NCI-H2171 treated with DMSO at 0.1 percent for 48 hours (cell line): ENCODE measurements at regions not wholly inside any gene's neighbourhood (a gene's known extent, or its start where the extent isn't known, plus 50 kb on each side); places are given as distances from the start of the nearest gene placed in this dataset.

ENCODE experiments used
- DNase-seq: peaks from one replicate; lab custom pipeline; 2025; lab: John Stamatoyannopoulos, UW

DNA sequence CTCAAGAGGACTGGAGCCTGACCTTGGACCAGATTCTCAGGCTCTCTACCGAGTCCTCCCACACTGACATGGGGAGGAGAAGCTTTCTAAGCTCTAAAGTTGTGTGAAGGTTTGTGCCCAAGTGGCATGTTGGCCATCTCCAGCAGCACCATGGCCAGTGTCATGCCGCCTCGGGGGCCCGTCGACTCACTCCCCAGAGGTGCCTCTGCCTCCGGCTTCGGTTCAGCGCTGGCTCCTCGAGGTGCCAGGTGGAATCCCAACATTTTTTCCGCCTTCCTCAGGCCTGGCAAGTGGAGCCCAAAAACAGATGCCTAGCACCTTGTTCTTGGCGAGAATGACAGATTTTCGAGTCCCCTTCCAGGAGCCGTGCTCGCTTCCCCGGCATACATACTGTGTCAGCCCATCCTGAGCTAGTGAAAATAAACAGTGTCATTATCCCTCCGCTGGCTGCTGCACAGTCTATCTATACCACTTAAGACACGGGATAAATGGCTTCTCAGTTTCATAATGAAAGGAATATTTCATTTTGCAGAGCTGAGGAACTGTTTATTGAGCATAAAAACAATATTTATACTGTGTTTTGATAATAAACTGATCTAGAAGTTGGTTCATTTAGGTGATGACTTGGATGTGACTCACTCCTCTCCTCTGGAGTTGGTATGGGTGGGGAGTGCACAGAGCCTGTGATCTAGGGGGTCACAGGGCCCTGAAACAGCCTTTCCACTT is 328.5 kb upstream of the TLE3 start:
- no peak for DNase-seq

DNA sequence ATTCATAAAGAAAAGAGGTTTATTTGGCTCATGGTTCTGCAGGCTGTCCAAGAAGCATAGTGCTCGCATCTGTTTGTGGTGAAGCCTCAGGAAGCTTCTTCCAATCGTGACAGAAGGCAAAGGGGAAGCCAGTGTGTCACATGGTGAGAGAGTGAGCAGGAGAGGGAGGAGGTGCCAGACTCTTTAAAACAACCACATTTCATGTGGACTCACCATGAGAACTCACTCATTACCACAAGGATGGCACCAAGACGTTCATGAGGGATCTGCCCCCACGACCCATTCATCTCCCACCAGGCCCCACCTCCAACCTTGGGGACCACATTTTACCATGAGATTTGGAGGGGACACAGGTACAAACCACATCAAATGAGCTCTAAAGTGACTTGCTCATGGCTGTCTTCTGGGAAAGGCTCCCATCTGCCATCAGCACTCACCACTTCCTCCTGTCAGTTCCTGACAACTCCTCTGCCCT is 327.3 kb upstream of the TLE3 start:
- DNase-seq: no peak

DNA sequence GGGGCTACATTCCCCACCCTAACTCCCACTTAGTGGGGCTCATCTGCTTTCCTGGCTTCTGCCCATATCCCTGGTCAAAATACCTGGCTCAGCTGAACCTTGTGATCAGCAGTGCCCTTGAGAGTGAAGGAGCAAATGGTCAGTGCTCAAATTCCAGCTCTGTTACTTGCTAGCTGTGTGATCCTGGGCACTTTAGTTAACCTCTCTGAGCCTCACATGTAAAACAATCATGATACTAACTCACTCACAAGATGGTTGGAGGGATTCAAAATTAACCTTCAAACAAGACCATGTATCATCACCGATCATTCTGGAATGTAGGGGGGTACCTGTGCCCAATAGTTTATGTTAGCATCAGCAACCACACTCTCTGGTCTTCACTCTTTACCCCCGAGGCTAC is 325.6 kb upstream of the TLE3 start:
- DNase-seq: no peak

DNA sequence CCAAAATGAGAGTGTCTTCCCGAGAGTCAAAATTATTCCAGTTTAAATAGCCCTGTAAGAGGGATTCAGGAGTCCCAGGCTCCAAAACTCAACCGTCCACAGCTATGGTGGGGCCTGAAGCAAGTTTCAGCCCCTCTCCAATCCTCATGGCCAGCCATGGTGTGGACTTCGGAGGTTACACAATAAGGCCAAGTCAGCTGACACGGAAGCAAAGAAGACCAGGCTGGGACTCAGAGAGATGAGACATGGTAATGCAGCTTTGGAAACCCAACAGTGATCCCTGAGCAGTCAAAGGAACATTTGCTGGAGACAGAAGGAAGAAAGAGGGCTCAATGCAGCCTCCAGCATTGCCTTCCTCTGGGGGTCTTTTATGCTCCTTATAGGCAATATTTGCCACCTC is 324.6 kb upstream of the TLE3 start:
- DNase-seq: no peak

DNA sequence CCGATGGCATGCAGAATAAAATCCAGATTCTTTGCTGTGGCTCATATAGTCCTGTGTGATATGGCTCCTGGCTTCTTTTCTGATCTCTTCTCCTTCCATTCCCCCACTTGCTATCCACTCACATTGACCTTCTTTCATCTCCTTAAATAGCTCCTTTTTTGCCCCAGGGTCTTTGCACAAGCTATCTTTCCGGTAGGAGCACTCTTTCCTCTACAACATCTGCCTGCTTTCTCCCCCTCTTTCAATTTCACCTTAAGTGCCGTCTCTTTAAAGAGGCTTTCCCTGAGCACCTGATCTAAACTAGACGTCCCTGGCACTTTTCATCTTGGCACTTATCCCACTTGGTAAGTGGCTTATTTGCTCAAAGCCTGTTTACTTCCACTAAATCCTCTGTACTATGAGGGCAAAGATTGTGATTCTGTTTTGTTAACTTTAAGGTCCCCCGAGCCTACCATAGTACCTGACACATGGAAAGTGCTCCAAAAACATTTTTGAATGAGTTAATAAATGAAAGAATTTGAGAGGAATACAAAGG is 323.3 kb upstream of the TLE3 start:
- peak; percentile 86 for DNase-seq

DNA sequence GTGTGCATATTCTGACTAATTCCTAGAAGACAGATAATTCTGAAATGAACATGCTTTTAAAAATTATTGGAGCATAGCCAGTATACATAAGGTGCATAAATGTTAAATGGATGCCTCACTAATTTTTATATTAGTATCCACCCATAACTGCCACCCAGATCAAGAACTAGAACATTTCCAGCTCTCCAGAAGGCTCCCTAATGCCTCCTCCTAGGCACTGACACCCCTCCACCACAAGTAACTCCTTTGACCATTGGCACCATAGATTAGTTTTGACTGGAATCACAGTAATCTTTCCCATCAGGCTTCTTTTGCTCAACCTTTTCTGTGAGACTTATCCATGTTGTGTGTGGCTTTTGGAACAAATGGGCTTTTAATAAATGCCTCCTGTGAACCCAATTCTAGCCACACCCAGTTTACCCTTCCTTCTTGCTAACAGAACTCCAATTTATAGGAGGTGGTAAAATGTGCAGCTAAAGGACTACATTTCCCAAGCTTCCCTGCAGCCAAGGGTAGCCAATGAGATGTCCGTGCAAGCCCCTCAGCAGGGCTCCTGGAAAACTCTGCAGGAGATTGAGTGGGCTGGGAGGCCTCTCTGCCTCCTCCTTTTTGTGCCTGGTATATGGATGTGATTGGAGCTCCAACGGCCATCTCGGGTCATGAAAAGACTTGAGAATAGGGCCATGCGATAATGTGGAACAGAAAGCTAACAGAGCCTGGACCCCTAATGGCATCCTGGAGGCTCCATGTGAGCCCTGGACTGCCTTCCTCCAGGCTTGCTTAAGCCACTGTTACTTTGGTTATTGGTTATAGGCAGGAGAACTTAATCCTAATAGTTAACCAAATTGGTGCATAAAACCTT is 322.6 kb upstream of the TLE3 start:
- DNase-seq: no peak

DNA sequence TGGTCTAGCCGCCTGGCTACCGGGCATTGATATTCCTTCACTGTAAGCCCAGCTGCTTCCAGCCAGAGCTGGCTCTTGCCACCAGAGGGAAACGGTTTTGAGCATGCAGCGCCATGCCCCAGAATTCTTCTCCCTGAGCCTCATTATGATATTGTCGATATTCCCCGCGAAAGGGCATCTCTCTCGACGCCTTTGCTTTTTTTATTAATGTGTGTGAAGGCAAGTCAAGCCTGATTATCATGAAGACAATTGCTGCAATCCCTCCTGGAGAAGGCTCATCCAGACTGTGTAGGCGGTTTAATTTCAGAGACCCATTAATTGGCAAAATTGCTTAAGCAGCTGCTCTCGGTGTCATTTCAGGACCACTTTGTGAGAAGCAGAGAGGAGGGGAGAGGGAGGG is 321.2 kb upstream of the TLE3 start:
- no peak for DNase-seq

DNA sequence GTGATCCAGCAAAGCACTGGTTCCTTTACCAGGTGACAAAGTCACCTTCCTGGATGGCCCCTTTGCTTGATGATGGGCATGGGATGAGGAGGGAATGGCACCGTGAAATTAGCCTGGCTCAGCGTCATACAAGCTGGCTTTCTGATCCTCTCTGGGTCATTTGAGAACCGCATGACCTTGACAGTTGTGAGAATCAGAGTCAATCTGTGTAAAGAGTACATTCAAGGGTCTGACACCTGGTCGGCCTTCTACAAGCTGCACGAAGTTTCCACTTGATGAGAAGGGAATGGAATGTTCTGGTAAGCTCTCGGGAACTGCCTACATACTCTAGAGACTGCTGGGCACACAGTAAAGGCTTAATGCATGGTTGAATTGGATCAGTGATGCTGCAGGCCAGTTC is 319.8 kb upstream of the TLE3 start:
- DNase-seq: peak; percentile 17

DNA sequence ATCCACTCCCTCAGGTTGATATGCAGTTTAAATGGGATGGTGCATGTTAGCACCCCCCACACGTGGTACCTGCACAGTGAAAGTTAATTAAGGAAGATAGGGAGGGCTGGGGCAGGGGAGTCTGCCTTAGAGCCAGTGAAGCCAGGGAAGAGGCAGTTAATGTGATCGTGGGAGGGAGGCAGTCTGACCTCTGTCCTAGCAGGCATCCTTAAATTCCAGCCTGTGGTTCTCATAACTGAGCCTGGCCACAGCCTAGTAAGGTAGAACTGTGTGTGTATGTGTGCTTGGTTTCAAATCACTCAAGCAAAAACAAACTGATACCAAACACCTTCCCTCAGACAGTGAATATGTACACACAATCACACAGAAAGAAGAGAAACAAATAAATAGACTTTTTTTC is 319.1 kb upstream of the TLE3 start:
- peak; percentile 9 for DNase-seq

DNA sequence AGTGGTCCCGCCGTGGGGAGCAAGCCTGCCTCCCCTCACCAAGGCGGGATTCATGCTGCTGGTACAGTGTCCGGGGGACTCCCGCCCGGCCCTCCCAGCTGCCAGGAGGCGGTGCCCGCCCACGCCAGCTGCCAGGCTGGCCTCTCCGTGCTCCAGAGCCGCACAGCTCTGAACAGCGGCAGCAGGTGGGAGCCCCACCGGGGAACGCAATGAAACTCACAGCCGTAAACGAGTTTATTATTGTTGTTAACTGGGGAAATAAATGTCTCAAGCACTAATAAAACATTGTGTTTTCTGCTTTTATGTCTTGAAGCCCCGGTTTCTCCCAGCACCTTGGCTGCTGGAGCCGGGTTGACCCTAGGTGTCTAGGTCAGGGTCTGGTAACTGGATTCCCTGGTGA is 317.7 kb upstream of the TLE3 start:
- DNase-seq: peak; percentile 73

DNA sequence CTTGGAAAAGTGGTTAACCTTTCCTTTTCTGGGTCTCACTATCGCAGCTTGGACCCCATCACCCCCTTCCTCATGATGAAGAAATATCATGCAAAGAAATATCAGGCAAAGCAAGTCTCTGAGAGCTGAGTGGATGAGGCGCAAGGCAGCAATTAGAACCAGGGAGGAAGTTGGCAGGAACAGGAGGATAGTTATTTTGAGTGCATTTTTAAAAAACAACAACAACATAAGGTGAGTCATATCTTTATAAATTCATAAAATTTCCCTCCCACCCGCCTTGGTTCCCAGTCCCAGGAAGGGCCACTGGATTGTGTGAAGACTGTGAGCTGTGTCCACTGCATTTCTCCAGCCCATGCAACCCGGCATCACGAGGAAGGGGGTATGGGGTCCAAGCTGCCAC is 316.9 kb upstream of the TLE3 start:
- DNase-seq: no peak

DNA sequence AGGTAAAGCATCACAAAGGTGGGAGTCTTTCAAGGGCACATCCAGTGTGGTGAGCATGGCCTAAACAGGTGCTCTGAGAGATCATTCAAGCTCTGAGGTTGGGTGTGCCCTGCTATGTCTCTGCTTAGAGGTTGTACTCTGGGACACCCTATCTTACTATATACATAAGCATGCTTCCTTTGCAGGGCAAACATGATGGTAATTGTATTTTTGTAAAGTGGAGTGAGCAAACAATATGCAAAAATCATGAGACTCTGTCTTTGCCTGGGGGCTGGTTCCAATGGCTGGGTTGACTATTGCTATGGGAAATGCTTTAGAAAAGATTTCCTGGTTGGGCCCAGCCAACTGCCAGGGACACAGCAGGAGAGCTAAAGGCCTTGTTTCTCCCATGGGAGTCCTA is 315.1 kb upstream of the TLE3 start:
- DNase-seq: no peak

DNA sequence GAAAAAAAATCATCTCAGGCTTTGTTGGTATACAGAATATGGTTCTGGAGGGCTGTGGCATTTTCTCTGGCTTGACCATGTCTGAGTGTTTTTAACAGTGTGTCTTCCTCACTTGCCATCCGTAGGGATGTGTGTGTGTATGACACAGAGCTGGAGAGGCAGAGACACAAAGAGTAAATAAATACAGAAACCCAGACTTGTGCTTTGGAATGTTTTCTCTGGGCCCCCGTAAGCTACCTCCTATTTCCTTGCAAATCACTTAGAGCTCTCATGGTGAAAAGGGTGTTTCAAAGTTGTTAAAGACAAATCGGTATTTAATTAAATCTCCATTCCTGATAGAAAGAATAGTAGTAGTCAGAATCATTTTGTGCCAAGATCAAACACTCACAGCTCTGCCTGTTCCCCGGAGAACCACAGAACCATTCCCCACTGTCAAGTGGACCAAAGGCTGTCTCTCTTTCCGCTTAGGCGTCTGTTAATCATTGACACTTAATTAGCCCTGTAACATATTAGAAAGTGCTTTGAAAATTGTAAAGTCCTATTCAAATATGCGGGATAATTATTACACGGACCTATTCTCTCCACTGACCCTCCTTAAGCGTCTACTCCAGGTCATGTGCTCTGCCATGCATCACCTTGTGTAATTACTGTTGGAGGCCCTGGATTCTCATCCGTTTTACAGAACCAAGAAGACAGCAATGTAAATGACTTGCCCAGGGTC is 313.6 kb upstream of the TLE3 start:
- DNase-seq: no peak

DNA sequence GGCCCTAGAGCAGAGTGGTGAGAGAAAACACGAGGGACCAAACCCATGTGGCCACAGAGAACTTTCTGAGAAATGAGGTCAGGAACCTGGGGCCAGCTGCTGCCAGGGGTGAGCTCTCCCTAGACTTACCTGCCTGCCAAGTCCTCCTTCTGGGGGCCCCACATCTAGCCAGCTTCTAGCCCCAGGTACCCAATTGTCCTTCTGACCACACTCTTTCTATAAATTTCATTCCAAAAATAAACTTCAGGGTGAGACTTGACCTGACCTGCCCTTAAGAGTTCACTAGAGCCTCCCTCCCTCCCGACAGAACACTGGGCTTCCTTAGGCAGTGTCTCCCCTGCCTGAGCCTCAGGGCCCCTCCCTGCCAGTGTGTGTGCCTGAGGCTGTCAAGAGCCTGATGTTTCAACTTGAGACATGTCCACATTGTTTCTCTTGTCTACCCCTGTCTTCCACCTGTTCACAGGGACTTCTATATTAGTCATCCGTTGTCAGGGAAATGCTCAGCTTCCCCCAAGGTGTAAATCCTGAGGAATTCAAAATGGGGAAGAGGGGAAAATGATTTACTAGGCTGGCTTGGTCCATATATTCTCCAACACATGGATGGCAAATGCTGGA is 312.8 kb upstream of the TLE3 start:
- no peak for DNase-seq

DNA sequence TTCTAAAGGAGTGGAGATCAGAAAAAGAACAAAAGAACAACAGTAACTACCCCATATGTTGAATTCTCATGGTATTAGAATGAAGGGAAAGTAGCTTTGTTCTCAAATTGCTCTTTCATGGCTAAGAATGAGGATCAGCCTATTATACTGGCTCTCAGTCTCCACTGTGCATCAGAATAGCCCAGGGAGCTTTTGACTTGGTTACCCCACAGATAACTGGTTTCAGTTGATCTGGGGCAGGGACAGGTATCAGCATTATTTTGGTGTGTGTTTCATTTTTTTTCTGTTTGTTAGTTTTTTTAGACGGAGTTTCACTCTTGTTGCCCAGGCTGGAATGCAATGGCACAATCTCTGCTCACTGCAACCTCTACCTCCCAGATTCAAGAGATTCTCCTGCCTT is 311.7 kb upstream of the TLE3 start:
- no peak for DNase-seq

DNA sequence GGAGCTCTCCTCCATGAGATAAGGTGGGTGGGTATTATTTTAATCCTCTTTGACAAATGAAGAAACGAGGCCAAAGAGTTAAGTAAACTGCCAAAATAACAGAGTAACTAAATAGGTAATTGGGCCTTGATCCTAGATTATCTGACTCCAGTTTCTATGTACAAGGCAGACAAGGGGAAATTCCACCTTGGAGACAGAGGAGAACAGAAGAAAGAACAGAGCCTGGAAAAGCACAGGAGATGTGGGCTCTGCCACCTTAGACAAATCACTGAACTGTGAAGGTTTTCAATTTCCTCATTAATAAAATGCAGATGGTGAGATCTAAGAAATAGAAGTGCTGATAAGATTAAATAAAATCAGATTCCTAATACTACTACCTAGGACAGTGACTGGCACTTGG is 310.2 kb upstream of the TLE3 start:
- no peak for DNase-seq

DNA sequence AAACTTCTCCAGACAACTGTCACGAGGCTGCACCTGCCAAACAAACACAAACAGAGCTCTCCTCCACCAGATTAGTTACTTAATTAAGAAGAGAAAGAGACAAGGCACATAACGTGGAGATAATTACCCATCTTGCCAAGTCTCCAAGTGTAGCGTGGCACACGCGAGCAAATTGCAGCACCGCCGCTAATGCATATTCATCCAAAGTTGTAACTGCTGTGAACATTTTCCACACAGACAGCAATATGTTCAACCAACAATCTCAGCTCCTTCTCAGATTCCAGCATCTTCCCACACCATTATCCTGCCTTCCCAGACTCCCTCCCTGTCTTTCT is 309.6 kb upstream of the TLE3 start:
- no peak for DNase-seq

DNA sequence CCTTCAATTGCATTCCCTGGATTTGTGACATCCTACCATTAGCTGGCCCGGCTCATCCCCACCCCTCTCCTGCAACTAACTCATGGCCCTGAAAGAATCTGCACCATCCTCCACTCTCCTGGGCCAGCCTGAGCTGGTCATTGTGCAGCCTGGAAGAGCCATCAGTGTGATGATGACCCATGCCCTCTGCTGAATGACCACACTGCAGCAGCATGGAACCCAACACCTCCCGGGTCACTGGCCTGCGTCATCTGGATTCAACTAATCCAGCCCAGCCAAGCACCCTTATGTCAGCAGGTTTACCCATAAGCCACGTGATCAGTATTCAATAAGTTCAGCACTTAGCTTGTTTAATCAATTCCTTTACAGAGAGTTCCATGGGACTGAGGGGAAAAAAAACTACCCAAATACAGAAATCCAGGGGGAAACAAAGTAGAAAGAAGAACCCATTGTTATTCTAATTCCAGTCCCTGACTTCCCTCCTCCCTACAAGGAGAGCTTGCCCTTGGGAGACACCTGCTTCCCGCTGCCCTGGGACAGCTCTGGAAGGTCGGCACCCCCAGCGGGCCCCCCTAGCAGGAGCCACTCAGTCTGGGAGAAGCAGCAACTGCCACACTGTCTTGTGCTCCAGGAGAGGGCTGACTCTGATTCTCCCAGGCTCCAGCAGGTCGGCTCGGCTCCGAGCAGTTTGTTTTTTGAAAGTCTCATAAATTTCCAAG is 309.1 kb upstream of the TLE3 start:
- DNase-seq: no peak

DNA sequence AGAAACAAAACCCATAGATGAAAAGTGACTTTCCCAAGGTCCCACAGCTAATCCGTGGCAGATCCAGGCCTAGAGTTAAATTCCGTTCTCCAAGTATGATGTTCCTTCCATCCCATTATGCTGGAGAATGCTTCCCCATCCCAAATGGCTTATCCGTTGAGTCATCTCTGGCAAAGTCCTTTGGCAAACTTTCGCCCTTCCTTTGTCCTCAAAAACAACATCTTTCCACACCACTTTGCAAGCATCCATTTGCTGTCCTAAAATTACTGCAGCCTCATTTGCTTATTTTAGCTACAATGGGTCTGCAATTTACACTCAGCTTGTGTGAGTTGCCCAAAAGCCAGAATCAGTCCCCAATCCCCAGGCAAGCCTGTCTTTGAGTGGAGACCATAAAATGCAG is 304.0 kb upstream of the TLE3 start:
- DNase-seq: no peak

DNA sequence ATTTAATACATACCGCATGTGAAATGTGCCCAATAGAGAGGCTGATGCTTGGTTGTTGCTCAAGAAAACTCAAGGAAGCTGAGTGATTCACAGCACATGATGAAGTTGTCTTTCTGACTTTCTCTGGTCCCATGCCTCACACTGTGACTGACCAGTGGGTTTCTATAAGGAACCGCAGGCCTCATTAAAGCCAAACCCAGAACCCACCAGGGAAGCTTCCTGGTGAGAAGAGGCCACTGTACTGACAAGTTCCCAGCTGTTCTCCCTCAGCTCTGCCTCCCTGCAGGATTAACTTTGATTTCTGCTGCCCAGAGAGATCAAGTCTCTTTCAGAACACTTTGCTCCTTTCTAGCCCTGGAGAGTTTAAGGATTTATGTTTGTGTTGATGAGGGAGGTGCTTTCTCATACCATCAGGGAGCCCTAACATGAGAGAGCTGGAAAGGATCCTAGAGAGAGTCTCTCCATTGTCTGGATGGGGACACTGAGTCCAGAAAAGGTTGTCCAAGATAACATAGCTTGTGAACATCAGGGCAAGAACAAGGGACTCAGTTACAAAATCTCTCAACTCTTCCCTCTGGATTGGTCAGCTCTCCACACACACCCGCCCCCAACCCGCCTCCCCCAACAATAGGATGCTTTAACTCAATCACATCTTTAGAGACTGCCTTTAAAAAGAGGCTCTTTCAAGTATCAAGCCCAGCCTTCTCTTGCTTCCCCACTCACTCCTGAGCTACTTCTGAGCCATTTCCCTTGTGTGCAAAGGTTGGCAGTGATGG is 303.2 kb upstream of the TLE3 start:
- DNase-seq: no peak

DNA sequence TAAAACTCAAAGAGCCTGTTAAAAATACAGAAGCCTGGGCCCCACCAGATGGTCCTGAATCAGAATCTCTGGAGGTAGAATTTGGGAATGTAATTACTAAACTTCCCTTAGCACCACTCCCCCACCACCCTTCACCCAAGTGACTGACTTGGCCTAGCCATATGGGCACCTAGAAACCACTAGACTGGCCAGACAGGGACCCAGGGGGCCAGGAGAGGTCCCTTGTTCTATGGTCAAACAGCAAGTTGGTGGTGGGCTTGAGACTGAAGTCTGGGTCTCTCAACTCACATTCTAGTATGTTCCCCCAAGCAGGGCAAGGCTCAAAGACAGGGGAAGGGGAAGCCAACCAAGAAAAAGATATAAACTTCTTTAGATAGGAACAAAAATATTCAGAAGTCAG is 301.5 kb upstream of the TLE3 start:
- no peak for DNase-seq
